ENCODE measurements at regions not wholly inside any gene's neighbourhood (a gene's known extent, or its start where the extent isn't known, plus 50 kb on each side); places are given as distances from the start of the nearest gene placed in this dataset.

DNA sequence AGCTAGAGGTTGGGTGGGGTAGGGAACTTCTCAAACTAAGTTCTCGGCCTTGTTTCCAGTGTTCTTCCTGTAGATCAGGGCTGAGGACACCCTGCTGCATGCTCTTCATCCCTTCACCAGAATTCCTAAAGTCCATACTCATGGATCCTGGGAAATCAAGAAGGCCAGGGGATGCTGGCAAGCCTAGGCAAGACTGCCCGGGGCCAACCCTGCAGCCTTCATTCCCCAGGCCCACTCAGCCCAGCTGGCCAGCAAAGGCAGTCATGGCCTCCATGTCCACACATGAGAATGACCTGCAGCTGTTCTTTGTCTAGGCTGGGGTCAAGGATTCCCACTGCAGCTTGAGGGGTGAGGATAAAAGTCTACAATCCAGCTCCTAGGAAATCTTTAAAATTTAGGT, 109.3 kb upstream of the ETV6 start:
- DNase-seq, result no peak

DNA sequence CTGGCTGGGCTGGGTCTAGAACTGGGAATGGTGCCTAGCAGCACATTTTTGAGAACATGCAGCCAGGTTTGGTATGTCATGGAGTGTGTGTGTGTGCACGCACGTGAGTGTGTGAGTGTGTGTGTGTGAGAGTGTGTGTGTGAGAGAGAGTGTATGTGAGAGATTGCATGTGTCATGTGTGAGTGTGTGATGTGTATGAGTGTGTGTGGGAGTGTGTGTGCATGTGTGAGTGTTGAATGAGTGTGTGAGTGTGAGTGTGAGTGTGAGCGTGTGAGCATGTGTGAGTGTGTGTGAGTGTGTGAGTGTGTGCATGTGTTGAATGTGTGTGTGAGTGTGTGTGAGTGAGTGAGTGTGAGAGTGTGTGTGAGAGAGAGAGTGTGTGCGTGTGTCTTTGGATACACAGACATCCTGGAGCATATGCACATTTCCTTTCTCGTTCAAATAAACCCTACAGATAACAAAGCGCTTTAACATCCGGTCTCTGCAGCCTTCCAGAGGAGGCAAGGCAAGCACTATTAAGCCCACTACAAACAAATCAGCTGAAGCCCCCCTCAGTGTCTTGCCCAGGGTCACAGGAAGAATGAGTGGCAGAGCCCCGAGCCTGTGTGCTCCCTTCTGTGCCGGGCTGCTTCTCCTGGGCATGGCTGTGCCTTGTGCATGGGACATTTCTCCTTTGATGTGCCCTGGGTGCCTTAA, 108.7 kb upstream of the ETV6 start:
- no peak for DNase-seq

DNA sequence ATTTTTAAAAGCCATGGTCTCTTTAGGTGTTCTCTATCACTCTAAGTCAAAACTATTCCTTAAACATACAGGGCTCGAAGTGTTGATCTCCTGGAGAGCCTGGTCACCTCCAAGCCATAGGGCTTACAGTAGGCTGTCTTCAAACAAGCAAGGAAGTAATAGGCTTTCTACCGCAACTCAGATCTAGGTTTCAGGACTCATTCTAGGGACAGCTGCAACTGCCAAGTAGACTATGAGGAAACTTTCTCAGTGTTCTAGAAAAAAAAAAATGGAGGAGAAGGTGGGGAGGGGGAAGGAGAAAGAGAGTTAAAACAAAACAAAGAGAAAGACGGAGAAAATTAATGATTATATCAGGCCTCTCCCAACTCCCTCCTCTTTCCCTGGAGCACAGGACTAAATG, 106.9 kb upstream of the ETV6 start:
- DNase-seq, result no peak

DNA sequence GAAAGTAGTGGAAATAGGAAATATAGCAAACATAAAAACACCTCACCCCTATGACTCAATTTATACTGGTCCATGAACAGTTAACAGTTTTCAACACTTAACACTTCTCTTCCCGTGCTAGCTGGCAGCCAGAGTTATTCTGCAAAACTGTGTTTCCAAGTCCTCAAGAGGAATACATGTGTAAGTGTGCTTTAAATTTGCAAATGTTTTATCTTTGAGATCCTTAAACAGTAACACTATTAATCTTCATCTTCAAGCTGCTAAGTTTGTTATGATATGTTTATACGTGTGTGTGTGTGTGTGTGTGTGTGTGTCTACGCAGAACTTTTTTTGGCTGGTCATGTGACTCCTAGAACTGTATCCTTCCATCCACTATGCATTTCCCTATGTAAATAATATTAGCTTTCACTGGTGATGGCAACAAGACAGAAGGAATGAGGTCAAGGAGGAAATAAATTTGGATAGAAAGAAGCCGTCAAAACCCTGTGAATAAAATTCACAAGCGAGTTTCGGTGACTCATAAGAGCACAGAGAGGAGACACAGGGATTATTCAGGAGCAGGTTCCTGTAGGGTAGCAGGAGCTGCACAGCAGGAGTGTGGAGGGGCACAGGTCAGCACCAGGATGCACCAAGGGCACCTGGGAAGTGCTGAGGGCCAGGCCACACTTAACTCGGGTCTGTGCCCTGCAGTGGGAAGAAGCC, 105.9 kb upstream of the ETV6 start:
- no peak for DNase-seq

DNA sequence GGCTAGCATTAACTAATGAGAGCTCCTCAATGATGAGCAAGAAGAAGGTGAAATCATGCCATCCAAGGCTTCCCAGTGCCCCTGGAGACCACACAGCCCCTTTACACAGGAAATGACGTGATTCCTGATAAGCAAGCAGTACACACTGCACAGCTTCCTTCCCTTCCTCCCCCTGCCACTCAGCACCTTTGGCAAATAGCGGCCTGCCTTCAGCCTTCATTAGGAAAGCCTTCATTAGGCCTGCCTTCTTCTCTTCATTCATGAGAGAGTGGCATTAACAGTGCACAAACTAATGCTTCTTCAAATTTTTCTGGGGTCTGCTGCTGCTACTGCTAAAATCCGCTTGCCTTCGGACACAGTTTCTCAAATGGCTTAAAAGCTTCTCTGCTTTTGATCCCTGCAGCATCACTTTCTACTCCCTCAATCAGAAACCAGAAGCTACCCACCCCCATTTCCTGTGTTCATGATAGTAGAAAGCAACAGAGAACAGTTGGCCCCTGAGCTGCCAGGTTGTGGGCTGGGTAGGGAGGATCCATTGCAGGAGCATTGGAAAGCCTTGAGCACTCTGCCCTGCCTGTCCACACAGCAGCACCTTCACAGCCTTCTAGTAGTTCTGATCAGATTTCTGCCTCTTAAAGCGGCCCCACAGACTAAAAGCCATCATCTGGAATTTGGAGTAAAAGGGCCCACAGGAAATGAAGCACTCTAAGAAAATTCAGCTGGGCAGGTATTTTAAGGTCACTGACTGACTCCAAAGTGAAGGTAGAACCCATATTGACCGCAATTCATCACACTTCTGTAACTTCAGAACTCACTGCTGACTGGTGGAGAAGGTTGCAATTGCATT, 103.8 kb upstream of the ETV6 start:
- no peak for DNase-seq

DNA sequence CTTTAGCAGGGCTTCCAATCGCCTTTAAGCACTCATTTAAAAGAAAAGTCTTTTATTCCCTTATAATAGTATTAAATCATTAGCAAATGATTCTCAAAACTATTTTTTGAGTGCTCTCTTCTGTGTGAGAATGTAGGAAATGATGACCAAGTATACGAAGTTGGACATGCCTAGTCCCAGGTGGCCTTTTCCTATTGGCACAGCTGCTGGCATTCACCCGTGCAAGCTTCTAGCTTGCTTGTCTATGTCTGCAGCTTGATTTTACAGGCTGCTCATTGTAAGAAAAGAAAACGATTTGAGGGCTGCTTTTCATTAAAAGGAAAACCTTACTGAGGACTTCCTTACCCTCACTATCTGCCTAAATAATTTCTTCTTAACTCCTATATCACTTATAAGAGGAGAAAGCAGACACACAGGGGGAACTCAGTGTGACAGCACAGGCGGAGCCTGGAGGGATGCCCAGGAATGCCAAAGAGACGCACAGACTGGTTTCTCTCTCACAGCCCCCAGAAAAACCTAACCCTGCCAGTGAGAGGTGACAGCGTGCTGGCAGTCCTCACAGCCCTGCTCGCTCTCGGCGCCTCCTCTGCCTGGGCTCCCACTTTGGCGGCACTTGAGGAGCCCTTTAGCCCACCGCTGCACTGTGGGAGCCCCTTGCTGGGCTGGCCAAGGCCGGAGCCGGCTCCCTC, 102.7 kb upstream of the ETV6 start:
- DNase-seq, result peak in 1 of 2 experiments; percentile 40

DNA sequence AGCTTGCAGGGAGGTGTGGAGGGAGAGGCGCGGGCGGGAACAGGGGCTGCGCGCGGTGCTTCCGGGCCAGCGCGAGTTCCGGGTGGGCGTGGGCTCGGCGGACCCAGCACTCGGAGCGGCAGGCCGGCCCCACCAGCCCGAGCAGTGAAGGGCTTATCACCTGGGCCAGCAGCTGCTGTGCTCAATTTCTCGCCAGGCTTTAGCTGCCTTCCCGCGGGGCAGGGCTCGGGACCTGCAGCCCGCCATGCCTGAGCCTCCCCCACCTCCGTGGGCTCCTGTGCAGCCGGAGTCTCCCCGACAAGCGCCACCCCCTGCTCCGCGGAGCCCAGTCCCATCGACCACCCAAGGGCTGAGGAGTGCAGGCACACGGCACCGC, 102.2 kb upstream of the ETV6 start:
- peak; percentile 14 to 20 for DNase-seq

DNA sequence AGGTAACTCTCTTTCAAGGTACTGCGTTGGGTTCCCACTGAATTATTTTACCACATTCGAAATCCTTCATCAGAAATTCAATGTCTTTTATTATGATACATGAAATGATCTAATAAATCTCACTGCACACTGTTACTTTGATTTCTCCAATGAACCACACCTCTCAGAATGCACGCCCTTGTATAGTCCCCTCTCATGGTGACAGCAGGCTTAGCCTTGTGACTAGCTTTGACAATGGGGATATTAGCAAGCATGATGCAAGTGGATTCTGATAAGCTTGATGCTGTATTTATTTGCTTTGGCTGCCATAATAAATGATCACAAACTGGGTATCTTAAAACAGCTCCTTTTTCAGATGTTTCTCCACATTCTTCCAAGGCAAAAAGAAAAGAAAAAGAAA, 100.4 kb upstream of the ETV6 start:
- DNase-seq, result no peak

DNA sequence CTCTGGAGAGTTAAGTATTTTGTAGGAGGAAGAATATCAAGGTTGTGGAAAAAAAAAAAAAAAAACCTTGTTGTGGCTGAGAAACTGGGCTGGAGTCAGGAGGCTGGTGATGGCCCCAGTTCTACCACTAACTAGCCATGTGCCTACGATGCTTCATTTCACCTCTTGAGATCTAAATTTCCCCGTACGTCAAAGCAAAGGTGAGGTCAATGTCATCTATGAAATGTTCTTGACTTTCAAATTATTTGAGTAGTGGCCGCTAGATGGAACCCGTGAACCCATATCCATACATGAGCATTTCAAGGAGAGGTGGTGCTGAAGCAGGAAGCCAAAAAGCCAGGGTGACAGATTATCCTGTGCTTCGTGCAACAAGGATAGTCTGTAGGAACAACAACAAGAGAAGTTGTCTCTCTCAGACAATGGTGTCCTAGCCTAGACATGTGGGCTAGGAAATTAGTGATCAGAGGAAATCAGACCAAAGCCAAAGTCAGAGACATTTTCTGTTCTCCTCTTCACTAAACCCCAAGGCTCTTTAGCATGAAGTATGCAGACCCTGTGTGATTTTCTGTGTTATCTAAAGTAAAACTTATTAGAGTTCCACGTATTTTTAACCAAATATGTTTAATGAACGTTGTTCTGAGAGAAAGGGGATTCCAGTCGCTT, 95.5 kb upstream of the ETV6 start:
- DNase-seq, result peak; percentile 55 to 69

DNA sequence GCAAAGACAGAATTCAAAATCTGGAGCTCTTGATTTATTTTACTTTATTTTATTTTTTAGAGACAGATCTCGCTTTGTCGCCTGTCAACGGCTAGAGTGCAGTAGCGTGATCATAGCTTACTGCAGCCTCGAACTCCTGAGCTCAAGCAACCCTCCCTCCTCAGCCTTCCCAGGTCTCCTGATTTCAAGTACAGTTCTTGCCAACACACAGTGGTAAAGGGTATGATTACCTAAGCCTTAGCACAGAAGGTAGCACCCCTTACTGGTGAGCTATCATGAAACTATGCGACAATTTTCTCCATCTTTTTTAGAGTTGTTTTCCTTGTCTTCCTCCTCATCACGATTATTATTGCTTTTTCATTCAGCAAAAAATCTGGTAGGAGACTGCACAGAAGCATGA, 94.3 kb upstream of the ETV6 start:
- DNase-seq, result no peak

DNA sequence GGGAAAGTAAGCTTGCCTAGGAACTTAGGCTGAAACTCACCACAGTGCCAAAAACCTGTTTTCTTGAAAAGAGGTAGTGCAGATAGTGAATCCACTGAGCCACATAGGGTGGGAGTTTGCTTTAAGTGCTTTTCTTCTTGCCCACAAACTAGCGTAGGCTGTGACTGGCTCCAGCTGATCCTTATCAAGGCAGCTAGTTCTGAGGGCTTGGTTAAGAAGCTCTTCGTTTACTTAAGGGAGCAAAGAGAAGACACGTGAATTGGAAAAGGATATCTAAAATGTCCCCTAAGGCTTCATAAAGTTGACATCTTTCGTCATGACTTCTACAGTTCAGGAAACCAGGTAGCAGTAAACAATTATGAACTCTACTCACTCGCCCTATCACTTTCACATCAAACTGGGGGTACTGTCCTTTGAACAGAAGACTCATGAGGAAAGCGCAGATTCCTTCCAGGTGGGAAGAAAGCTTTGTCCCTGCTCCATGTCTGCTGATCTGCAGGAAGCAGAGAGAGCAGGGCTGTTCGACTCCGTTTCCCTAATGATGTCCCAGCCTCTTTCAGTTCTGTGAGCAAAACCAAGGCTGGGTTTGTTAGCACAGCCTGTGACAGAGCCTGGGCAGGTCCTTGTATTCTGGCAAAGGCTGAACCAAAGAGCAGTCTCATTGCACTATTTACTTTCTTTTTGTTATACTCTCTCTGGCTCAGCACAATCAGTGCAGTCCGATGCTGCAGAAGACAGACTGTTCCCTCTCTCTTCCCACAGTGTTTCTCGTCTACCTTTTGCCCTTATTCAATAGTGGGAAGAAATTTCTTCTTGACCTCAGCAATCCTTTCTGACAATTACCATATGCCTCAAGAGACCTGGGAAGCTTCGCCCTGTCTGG, 93.5 kb upstream of the ETV6 start:
- DNase-seq, result no peak

DNA sequence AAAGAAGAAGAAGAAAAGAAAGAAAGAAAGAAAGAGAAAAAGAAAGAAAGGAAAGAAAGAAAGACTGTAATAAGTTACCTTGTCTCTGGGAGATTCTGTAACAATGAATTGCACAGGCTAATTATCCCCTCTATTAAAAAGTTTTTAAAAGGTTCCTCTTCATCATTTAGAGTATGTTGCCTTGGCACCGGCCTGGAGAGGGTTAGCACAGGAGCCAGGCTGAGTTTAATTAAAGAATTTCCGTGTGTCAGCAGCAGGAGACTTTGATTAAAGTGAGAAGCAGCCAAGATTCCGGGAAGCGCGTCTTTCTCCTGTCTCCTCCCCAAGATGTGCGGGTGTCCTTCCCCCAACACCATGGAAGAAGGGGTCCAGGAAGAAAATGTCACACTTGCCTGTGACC, 92.8 kb upstream of the ETV6 start:
- DNase-seq, result no peak

DNA sequence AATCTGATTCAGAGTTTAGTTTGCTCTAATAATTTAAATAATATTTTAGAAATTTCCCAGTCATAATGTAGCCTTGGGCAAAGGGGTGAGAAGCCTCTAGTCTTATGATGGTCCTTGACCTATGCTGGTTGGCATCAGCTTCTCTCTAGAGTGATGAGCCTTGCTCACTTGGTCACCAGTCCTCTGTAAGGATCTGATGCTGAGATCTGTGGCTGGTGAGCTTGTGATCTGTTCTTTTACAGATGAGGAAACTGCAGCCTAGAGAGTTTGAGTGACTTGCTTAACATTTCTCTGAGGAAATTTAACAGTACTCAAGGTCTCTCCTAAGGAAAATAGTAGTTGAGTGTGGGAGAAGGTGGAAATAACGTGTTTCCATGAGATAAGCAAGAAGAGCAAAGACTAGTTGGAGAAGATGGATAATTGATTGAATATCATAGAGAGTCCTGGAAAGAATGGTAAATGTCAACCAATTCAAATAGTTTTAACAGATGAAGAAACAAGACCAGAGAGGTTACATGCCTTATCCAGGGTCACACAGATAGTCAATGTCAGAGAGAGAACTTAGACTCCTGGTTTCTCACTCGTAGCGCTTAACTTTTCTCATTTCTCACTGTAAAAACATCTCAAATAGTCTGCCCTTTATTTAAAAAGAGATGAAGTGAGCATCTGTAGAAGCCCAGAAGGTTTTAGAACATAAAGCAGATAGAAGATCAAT, 89.7 kb upstream of the ETV6 start:
- DNase-seq, result no peak

DNA sequence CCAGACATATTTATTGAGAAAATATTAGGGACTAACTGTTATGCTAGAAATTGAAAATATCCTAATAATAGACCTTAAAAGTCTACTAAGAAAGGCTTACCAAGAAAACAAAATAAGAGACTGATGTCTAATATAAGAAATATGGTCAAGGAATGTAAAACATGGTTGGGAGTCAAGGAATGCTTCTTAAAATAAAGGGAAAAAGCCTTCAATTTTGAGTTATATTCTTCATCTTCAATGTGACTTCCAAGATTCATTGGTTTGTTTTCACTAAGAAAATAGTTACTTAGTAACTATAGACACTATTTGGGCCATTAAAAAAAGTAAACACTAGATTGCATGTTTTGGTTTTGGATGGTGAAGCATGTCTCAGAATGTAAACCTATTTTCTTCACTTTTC, 88.1 kb upstream of the ETV6 start:
- no peak for DNase-seq

DNA sequence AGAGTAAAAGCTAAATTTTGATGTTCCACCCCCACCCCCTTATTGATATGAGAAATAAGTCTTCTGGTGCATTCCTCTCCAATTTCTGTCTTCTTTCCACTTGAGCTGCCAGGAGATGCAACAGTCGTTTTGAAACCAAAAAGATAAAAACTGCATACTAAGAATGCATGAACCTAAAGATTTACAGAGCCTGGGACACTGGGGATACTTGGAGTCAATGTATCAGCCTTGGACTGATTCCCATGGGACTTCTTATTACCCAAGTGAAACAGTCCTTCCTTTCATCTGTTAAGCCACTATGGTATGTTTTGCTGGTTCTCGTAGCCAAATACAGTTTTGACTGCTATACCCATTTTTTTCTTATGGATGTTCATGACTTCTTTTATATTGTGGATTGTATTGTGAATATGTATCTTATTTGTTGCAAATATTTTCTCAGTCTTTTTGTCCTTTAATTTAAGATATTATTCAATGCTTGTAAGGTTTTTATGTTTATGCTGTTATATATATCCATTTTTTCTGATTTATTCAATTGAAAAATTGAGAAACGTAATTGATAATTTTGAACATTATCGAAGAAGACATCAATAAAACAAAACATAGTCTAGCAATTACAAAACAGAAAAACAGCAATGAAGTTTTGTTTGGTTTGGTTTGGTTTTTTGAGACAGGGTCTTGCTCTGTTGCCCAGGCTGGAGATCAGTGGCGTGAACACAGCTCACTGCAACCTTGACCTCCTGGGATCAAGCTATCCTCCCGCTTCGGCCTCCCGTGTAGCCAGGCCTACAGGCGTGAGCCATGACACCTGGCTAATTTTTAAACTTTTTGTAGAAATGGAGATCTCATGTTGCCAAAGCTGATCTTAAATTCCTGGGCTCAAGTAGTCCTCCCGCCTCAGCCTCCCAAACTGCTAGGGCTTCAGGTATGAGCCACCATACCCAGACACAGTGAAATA, 85.4 kb upstream of the ETV6 start:
- peak in 1 of 2 experiments; percentile 6 for DNase-seq

DNA sequence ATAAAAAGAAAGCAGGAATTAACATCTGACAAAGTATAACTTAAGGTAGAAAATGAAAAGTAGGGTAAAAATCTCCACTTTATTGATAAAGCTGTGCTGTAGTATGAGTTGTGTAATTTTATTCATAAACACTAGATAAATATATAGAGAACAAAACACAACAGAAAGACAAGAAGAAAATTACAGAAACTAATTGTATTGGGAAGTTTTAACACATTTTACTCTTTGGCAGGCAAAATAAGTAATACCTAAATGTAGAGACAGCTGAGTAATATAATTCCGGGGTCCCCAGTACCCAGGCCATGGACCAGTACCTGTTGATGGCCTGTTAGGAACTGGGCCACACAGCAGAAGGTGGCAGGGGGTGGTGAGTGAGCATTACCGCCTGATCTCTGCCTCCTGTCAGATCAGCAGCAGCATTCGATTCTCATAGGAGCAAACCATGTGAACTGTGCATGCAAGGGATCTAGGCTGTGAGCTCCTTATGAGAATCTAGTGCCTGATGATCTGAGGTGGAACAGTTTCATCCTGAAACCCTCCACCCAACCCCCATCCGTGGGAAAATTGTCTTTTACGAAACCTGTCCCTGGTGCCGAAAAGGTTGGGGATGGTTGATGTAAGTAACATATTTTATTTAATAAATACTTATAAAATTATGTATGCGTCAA, 84.4 kb upstream of the ETV6 start:
- DNase-seq, result no peak

DNA sequence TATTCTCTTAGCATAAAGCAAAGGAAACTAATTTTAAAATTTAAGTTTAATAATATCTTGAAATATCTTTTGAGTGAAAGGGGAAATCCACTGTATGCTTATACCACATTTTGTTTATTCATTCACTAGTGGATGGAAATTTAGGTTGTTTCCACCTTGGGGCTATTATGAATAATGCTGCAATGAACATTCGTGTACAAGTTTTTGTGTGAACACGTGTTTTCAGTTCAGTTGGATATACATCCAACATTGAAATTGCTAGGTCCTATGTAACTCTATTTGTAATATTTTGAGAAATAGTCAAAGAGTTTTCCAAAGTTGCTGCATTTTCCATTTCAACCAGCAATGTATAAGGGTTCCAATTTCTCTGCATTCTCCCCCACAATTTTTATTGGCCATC, 83.7 kb upstream of the ETV6 start:
- DNase-seq, result no peak

DNA sequence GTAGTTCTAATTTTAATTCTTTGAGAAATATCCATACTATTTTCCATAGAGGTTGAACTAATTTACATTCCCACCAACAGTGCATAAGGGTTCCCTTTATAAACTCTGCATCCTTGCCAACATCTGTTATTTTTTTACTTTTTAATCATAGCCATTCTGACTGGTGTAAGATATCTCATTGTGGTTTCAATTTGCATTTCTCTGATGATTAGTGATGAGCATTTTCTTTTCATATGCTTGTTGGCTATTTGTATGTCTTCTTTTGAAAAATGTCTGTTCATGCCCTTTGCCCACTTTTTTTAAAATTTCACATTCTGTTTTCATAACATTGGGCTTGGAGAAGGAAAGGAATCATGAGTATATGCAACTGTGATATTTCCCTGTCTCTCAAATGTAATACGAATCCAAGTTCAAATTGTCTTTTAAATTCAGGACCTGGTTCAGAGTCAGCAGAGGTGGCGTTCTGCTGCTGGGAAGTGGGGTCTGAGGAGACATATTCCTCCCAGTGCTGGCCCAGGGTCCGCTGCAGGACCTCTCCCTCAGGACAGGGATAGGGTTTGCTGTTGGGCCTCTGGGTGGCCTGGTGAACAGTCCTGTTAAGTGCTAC, 81.2 kb upstream of the ETV6 start:
- no peak for DNase-seq
